ENCODE measurements at regions not wholly inside any gene's neighbourhood (a gene's known extent, or its start where the extent isn't known, plus 50 kb on each side); places are given as distances from the start of the nearest gene placed in this dataset.
"Not testable (repeated sequence)": the region's sequence is repeated elsewhere in the genome, so short reads cannot be mapped to it uniquely, and the experiment has no call there.

DNA sequence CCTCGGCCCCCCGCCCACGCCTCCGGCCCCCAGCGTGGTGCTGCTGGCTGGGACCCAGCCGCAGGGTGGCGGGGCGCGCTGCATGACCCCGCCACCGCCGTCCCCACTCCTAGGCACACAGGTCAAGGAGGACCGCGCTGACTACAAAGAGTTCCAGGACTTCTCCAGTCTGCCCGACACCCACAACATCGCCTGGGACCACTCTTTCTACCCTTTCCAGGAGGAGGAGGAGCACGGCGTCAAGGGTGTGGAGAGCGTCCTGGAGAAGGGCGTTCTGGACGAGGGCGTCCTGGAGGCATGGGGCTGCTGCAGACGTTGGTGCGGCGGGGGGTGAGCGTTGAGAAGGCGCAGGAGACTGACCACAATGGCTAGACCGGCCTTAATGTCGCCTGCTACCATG lies 101.7 kb upstream of the OR4C13 start:
- H3K27me3 ChIP-seq (ENCODE audit: low read depth, low read length); H3K27ac ChIP-seq (ENCODE audit: low read length); H3K4me3 ChIP-seq (ENCODE audit: low read depth in 1 of 2, low read length in 2 of 2); H3K9me3 ChIP-seq (ENCODE audit: control insufficient read depth in 1 of 2, low read length in 2 of 2); H3K4me1 ChIP-seq (ENCODE audit: control insufficient read depth in 1 of 2, insufficient read depth in 2 of 2, low read length in 2 of 2); H3K36me3 ChIP-seq (ENCODE audit: control insufficient read depth in 1 of 2, insufficient read depth in 2 of 2, low read length in 2 of 2): not testable (repeated sequence)

DNA sequence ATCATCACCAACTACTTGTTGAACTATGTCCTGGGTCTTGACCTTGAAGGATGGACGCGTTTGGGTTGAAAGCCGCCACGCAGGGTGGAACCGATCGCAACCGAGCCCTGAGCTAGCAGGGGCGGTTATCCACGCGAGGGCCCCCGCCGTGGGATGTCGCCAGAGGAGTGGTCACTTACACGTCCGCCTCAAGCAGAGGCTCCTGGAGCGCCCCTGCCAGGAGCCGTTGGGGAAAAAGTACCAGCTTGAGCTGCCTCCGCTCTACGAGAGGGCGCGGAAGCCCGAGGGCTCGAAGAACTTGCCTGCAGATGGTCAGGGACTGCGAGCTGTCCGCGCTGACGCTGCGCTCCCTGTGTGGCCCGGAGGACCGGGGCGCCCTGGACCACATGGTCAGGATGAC lies 100.7 kb upstream of the OR4C13 start:
- Histone ChIP-seq H3K36me3 (ENCODE audit: control insufficient read depth in 1 of 2, insufficient read depth in 2 of 2, low read length in 2 of 2) (no peaks in the 10 kb centered on the region), H3K9me3 (ENCODE audit: control insufficient read depth in 1 of 2, low read length in 2 of 2) (peaks cover 0 to 3% of the 10 kb centered on the region in 2 donors), H3K4me3 (ENCODE audit: low read depth in 1 of 2, low read length in 2 of 2) (peak overlapping the region in 1 of 2 donors; percentile 19), H3K27ac (ENCODE audit: low read length) (no peak overlapping the region), H3K4me1 (ENCODE audit: control insufficient read depth in 1 of 2, insufficient read depth in 2 of 2, low read length in 2 of 2) (no peaks in the 10 kb centered on the region), H3K27me3 (ENCODE audit: low read depth, low read length) (no peaks in the 10 kb centered on the region)

DNA sequence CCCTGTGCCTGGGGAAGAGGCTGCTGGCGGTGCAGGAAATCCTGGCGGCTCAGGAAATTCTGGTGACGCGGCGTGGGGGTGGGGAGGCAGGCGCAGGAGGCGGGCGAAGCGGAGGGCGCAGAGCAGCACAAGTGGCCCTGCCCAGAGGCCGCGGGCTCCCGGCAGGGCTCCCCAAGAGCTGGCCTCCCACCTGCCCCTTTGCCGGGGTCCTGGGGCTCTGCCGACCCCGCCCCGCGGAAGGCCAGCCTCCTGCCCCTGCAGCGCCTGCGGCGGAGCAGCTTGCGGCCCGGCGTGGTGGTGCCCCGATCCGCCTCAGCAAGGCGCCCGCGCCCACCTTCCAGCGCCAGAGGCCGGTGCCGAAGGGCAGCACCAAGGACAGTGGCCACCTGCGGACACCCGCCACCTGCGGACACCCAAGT lies 100.2 kb upstream of the OR4C13 start:
- no peaks in the 10 kb centered on the region for H3K4me1 ChIP-seq (ENCODE audit: control insufficient read depth in 1 of 2, insufficient read depth in 2 of 2, low read length in 2 of 2)
- H3K27me3 ChIP-seq (ENCODE audit: low read depth, low read length) = no peaks in the 10 kb centered on the region
- no peak overlapping the region for H3K27ac ChIP-seq (ENCODE audit: low read length)
- no peaks in the 10 kb centered on the region for H3K36me3 ChIP-seq (ENCODE audit: control insufficient read depth in 1 of 2, insufficient read depth in 2 of 2, low read length in 2 of 2)
- H3K9me3 ChIP-seq (ENCODE audit: control insufficient read depth in 1 of 2, low read length in 2 of 2) = peaks cover 0 to 3% of the 10 kb centered on the region in 2 donors
- H3K4me3 ChIP-seq (ENCODE audit: low read depth in 1 of 2, low read length in 2 of 2) = peak overlapping the region in 1 of 2 donors; percentile 19

GRCh38 chr11:49888875-49889274 lies 63.3 kb upstream of the OR4C13 start:
- not testable (repeated sequence) for H3K36me3 ChIP-seq (ENCODE audit: control insufficient read depth in 1 of 2, insufficient read depth in 2 of 2, low read length in 2 of 2); H3K4me1 ChIP-seq (ENCODE audit: control insufficient read depth in 1 of 2, insufficient read depth in 2 of 2, low read length in 2 of 2); H3K27ac ChIP-seq (ENCODE audit: low read length); H3K9me3 ChIP-seq (ENCODE audit: control insufficient read depth in 1 of 2, low read length in 2 of 2); H3K4me3 ChIP-seq (ENCODE audit: low read depth in 1 of 2, low read length in 2 of 2); H3K27me3 ChIP-seq (ENCODE audit: low read depth, low read length)

GRCh38 chr11:49891910-49892671 lies 60.1 kb upstream of the OR4C13 start:
- not testable (repeated sequence) for H3K36me3 ChIP-seq (ENCODE audit: control insufficient read depth in 1 of 2, insufficient read depth in 2 of 2, low read length in 2 of 2); H3K27ac ChIP-seq (ENCODE audit: low read length); H3K9me3 ChIP-seq (ENCODE audit: control insufficient read depth in 1 of 2, low read length in 2 of 2); H3K27me3 ChIP-seq (ENCODE audit: low read depth, low read length); H3K4me1 ChIP-seq (ENCODE audit: control insufficient read depth in 1 of 2, insufficient read depth in 2 of 2, low read length in 2 of 2)
- peak overlapping the region in 1 of 2 donors; percentile 6 for H3K4me3 ChIP-seq (ENCODE audit: low read depth in 1 of 2, low read length in 2 of 2)

DNA sequence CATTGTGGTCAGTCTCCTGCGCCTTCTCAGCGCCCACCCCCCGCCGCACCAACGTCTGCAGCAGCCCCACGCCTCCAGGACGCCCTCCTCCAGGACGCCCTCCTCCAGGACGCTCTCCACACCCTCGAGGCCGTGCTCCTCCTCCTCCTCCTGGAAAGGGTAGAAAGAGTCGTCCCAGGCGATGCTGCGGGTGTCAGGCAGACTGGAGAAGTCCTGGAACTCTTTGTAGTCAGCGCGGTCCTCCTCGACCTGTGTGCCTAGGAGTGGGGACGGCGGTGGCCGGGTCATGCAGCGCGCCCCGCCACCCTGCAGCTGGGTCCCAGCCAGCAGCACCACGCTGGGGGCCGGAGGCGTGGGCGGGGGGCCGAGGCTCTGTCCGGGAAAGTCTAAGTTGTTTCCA lies 58.7 kb upstream of the OR4C13 start:
- H3K27ac ChIP-seq (ENCODE audit: low read length); H3K4me3 ChIP-seq (ENCODE audit: low read depth in 1 of 2, low read length in 2 of 2); H3K36me3 ChIP-seq (ENCODE audit: control insufficient read depth in 1 of 2, insufficient read depth in 2 of 2, low read length in 2 of 2); H3K27me3 ChIP-seq (ENCODE audit: low read depth, low read length); H3K9me3 ChIP-seq (ENCODE audit: control insufficient read depth in 1 of 2, low read length in 2 of 2); H3K4me1 ChIP-seq (ENCODE audit: control insufficient read depth in 1 of 2, insufficient read depth in 2 of 2, low read length in 2 of 2): not testable (repeated sequence)

Measured in muscle layer of duodenum (tissue), 2 donors.